AG09319 (cell line): ENCODE measurements at regions not wholly inside any gene's neighbourhood (a gene's known extent, or its start where the extent isn't known, plus 50 kb on each side); places are given as distances from the start of the nearest gene placed in this dataset.

Source experiments
- DNase-seq: peaks from one replicate; pipeline ENCODE4 v3.0.0-alpha.2; 2010; ENCODE audit warnings: low read depth; ENCODE audit errors: extremely low read depth
- TF ChIP-seq, protein P1 (sequence below): IDR thresholded peaks from 2 replicates; pipeline ENCODE4 v1.5.1; 2011; ENCODE audit warnings: low read depth, mild to moderate bottlenecking, inconsistent platforms, low read length, moderate library complexity

DNA sequence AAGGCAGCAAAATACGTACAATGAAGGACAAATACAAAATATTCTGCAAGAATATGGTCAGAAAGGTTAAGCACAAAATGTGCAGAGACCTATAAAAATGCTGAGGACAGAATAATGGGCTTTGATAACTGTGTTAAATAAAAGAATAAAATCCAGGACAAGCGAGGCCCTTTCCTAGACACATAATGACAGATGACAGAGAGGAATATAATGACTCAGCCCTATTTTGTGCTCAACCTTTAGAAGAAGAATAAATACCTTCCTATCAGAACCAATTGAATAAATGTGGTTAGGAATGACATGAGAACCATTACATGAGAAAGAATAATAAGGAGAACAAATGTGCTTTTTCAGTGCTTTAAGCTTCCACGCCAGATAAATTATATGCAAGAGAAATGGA, 178.0 kb downstream of the TEX13C start:
- TF ChIP-seq, protein P1, sequence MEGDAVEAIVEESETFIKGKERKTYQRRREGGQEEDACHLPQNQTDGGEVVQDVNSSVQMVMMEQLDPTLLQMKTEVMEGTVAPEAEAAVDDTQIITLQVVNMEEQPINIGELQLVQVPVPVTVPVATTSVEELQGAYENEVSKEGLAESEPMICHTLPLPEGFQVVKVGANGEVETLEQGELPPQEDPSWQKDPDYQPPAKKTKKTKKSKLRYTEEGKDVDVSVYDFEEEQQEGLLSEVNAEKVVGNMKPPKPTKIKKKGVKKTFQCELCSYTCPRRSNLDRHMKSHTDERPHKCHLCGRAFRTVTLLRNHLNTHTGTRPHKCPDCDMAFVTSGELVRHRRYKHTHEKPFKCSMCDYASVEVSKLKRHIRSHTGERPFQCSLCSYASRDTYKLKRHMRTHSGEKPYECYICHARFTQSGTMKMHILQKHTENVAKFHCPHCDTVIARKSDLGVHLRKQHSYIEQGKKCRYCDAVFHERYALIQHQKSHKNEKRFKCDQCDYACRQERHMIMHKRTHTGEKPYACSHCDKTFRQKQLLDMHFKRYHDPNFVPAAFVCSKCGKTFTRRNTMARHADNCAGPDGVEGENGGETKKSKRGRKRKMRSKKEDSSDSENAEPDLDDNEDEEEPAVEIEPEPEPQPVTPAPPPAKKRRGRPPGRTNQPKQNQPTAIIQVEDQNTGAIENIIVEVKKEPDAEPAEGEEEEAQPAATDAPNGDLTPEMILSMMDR: no peak

DNA sequence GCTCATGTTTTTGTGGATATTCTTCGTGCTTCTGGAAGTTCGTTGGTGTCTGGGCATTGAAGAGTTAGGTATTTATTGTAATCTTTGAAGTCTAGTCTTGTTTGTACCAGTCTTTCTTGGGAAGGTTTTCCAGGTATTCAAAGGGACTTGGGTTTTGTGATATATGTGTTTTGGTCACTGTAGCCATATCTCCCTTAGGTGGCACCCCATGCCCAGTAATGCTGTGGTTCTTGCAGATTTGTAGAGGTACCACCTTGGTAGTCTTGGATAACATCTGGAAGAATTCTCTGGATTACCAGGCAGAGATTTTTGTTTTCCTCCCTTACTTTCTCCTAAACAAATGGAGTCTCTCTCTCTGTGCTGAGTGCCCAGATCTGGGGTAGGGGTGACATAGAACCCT, 184.1 kb downstream of the TEX13C start:
- no peak for DNase-seq
- TF ChIP-seq, protein P1: no peak

More for the DNA sequence above, 178.0 kb downstream of the TEX13C start:
- no peak for DNase-seq

DNA sequence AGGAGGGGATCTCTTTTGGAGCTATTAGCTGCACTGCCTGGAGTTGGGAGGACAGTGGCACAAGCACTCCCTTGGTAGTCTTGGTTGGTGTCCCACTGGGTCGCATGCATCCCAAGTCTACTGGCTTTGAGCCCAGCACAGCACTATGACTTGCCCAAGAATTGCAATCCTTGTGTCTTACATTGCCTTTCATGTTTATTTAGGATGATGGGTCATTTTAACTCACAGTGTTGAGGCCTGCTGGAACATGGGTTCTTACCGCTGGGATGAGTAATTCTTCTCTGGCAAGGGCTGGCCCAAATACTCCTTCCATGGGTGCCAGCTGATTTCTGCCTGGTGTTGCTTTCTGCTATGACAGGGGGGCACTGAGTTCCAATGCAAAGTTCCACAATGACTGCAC, 185.5 kb downstream of the TEX13C start:
- TF ChIP-seq, protein P1: no peak
- DNase-seq: no peak

DNA sequence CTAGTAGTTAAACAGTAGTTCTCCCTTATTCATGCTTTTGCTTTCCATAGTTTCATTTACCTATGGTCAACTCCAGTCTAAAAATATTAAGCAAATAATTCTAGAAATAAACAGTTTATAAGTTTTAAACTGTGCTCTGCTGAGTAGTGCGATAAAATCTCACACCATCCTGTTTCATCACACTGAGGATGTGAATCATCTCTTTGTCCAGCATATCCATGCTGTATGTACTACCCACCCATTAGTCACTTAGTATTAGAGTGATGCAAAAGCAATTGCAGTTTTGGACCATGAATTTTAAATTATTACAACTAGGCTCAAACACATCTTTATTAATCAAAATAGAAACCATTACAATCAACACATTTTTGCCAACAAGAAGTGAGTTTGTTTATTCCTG, 187.4 kb downstream of the TEX13C start:
- no peak for DNase-seq
- TF ChIP-seq, protein P1: no peak

DNA sequence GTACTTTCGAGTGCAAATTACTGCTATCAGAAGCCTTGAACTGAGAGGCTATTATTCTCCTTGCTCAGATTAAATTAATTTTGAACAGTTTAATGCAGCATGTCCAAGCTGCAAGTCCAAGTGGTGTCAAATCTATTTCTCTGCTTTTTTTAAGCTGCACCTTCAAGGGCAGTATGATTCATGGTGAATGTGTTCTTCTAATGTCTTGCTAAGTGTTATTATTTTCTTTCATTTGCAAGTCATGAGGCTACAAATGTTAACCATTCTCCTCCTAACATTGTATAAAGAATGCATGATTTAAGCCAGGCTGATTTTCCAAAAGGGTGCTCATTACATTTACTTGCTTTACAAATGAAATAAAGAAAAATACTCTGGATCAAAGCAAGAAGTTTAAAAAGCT, 200.4 kb downstream of the TEX13C start:
- DNase-seq: no peak
- TF ChIP-seq, protein P1: no peak

DNA sequence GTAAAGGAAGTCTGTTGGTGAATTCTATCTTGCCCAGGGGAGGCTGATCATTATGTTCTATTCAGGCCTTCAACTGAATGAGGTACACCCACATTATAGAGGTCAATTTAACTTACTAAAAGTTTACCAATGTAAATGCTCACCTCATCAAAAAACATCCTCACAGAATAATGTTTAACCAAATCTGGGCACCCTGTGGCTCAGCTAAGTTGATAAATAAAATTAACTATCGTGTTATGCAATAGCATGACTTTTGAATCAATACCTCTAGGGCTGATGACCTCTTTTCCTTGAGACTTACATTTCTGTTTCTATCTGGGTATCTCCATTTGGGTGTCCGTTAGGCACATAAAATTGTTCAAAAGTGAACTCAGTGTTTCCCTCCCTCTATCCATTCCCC, 203.1 kb downstream of the TEX13C start:
- DNase-seq: no peak
- TF ChIP-seq, protein P1: no peak

DNA sequence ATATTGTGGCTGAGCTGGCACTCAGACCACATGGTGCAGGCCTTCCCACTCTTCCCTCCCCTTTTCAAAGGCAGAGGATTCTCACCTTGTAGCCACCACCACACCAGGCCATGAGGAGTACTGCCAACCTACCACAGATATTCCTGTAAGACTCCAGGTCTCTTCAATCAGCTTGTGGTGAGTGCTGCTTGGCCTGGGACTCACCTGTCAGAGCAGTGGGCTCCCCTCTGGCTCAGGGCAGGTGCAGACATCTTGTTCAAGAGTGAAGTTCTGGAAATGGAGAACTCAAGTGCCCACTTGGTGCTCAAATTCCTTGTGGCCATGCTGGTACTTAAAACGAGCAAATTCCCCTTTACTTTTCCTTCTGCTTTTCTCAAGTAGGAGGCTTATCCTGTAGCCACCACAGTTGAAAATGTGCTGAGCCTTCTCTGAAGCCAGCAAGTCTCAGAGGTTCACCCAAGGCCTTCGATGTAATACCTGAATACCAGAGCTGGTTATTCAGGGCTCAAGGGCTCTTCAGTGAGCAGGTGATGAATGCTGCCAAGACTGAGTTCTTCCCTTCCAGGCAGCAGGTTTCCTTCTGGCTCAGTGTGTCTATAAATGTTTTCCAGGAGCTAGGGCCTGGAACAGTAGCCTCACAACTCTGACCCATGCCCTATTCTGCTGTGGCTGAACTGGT, 212.9 kb downstream of the TEX13C start:
- no peak for DNase-seq
- TF ChIP-seq, protein P1: no peak
